NCI-H146 treated with DMSO at 0.1 percent for 48 hours (cell line): ENCODE measurements at regions not wholly inside any gene's neighbourhood (a gene's known extent, or its start where the extent isn't known, plus 50 kb on each side); places are given as distances from the start of the nearest gene placed in this dataset.

Experiments used
- DNase-seq: peaks from one replicate; lab custom pipeline; 2025; ENCODE audit not compliant: unreplicated experiment; lab: John Stamatoyannopoulos, UW

GRCh38 chr5:142478113-142478512, 153.3 kb upstream of the SPRY4 start:
- DNase-seq, result no peak

DNA sequence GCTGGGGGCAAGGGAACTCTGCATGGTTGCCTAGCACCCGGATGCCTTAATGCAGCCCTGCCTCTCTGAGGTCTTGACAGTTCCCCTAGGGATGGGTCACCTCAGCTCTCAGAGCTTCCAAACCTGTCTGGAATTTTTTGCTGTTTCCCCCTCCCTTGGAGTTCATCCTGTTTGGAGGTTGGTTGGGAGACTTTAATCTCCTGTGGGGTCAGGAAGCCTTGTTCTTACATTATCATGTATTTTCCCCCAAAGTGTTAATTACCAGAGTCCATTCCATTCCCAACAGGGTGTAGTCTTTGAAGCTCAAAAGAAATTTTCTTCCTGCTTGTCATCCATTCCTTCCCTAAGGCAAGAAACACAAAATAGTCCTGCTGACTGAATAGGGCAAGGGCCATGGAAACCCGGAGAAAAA, 150.3 kb upstream of the SPRY4 start:
- no peak for DNase-seq

- DNase-seq, result no peak
Measured at GRCh38 chr5:142474431-142475094, 149.7 kb upstream of the SPRY4 start.

GRCh38 chr5:142473038-142473437, 148.2 kb upstream of the SPRY4 start:
- DNase-seq, result no peak

DNA sequence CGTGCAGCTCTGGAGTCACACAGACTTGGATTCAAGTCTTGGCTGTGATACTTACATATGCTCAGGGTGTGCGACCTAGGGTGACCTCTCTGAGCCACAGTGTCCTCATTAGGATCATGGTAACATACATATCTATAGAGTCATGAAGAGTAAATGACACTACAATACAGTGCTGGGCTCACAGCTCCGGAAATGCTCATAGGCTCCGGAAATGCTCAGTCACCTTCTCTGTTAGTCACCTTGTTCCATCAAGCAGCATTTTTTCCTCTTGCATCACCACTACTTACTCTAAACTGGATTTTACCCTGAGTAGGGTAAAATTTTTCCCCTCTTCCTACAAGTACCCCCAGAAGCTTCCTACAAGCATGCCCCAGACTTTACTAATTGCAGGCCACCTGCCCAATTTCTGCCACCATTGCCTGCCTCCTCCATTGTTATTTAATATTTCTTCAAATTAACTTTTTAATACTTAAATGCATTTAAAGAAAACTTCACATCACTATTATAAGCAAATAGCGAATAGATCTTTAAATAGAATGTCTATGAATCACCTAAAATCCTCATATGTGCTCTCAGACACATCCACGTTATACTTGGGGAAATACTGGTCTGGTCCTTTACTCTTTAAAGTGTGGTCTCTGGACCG, 147.6 kb upstream of the SPRY4 start:
- DNase-seq, result no peak

- DNase-seq, result no peak
Measured at GRCh38 chr5:142466195-142466971, 141.6 kb upstream of the SPRY4 start.

DNA sequence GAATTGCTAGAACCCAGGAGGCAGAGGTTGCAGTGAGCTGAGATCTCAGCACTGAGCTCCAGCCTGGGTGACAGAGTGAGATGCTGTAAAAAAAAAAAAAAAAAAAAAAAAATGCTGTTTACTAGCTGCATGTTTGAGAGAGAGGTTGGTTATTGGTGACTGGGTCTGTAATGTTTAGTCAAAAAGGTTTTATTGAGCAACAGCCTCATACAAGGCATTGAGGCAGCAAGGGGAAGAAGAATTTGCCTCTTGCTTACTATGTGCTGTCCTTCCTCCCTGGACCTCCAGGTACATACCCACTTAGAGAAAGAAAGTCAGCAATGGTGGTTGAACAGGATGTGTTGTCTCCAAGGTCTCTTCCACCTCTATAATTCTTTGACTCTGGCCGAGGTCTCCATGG, 140.7 kb upstream of the SPRY4 start:
- no peak for DNase-seq

DNA sequence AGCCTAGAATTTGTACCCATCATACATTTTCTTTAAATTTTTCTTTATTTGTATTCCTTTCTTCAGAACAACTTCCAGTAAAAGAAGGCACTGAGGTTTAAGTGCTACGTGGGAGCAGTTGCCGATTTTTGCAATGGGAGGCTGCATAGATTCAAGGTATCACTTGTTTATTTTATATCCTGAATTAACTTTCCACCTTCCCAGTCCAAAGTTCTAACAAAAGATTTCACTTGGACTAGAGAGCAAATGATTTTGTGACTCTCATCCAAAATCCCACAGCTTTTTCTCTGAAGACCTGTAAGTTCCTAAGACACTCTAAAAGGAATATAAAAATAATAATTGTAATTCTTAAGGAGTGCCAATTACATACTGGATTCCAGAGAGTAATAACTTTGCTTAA, 139.1 kb upstream of the SPRY4 start:
- DNase-seq, result no peak

DNA sequence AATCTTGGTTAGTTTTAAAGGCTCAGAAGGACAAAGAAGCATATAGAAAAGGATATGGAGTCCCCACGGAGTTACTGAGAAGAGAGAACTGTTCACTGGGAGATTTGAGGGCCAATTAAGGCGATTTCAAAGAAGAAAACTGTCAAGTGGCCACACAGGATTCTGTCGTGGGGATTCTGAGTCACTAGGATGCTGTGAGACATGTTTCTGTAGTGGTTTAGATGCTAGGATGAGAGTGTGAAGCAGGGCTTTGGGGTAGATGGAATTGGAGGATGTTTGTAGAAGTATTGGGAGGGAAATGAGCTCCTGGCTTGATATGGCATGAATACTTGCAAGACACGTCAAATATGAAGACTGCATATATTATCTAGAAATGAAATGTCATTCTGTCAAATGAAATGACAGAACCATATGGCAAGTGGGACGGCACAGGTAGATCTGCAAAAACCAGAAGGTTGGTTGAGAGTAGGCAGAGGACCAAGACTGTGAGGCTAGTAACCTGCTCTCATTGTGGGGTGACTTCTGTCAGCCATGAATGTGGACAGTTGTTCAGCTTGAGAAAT, 136.3 kb upstream of the SPRY4 start:
- no peak for DNase-seq

GRCh38 chr5:142459209-142459608, 134.4 kb upstream of the SPRY4 start:
- no peak for DNase-seq

- DNase-seq, result no peak
Measured at GRCh38 chr5:142455856-142456255, 131.0 kb upstream of the SPRY4 start.

DNA sequence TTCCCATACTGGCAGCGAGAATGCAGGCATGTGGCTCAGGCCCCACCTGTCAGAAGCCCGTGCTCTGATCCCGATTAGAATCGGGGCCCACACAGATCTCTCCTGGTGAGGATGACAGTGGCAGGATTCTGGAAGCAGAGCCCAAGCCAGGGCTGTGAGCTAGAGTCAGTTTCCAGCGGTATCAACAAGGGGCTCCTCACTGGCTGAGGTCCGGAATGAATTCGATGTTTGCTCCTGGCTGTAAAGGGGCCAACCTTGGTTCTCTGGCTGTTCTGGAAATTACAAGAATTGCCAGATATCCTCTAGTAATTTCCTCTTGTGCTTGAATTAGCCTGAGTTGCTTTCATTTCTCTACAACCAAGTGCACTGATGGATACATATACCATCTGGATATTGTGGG, 129.1 kb upstream of the SPRY4 start:
- no peak for DNase-seq

DNA sequence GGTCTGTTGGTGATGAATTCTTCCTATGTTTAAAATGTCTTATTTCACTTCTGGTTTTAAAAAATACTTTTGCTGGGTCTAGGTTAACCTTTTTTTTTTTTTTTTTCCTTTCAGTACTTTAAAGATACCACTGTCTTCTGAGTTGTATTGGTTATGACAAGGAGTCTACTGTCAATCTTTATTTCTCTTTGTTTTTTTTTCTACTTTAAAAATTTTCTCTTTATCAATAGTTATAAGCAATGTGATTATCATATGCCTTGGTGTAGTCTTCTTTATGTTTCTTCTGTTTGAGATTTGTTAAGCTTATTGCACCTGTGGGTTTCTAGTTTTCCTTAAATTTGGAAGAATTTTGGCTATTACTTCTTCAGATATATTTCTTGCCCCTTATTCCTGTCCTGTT, 125.6 kb upstream of the SPRY4 start:
- DNase-seq, result no peak

GRCh38 chr5:142447887-142448286, 123.1 kb upstream of the SPRY4 start:
- DNase-seq, result no peak

- DNase-seq, result no peak
Measured at GRCh38 chr5:142446960-142447279, 122.1 kb upstream of the SPRY4 start.

GRCh38 chr5:142446131-142446959, 121.5 kb upstream of the SPRY4 start:
- no peak for DNase-seq

- DNase-seq, result no peak
Measured at GRCh38 chr5:142445266-142445665, 120.4 kb upstream of the SPRY4 start.

DNA sequence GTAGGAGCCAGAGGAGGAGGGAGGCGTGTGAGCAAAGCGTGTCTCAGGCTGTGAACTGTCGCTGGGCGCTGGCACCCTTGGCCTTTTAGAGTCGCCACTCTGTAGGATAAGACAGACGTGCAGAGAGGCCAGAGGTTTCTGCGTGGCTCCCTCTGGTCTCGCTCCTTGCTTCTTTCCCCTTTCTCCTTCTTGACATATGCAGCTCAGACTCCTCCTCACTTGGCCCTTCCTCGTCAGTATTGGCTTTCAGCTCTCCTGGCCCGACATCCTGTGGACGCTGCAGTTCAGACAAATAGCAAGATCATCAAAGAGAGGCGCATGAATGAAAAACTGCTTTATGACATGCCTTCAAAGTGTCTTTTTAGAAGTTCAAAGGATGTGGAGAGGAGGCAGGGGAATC, 116.8 kb upstream of the SPRY4 start:
- DNase-seq, result no peak

DNA sequence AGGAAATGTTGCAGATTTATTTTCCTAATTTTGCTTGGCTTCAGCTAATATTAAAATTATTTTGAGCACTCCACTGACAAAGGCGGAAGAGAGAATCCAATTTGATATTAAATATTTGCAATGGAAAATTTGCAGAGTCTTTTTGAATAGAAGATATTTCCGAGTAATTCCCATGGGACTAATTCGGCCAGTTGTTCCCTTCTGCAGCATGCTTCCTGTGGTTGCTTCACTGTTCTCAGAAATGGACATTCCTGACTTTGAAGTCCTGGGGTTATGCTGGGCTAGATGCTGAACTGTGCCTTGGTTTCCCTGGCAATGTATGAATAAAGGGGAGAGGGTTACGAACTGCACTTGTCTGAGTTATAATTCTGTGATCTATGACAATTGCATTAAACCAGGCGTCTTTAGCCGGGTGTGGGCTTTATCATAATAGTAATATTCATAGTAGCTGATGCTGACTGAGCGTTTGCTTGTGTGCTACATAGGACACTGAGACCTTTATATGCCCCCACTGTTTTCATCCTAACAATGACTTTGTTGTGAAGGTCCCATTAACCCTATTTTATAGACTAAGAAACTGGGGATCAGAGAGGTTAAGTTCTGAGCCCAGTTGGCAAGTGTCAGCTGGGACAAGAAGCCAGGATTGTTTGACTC, 114.5 kb upstream of the SPRY4 start:
- DNase-seq, result no peak

DNA sequence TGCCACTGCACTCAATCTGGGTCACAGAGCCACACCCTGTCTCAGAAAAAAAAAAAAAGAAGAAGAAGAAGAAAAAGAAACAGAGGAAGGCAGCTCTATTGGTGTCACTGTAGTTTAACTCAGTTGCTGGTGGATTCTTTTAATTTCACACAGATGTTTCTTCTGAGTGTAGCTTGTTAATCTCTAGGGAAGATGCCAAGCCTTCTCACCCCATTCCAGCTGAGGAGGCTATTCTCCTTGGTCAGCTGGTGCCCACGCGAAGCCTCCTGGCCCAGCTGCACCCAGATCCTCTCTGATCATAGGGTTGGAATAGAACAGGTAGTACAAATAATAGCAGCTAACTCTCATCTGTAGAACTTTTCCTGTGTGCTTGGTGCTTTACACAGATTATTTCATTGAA, 113.8 kb upstream of the SPRY4 start:
- no peak for DNase-seq

- DNase-seq, result no peak
Measured at GRCh38 chr5:142437563-142437962, 112.7 kb upstream of the SPRY4 start.
